Left renal cortex interstitium (tissue), 4 donors: ENCODE measurements at regions not wholly inside any gene's neighbourhood (a gene's known extent, or its start where the extent isn't known, plus 50 kb on each side); places are given as distances from the start of the nearest gene placed in this dataset.
"Not testable (repeated sequence)": the region's sequence is repeated elsewhere in the genome, so short reads cannot be mapped to it uniquely, and the experiment has no call there.

Experiments used
- DNase-seq, 4 donors: peaks; one replicate each; pipeline ENCODE4 v3.0.0-alpha.2; 2013; ENCODE audit warnings: low read depth in 4 of 4, low spot score in 2 of 4, missing footprints in 1 of 4

DNA sequence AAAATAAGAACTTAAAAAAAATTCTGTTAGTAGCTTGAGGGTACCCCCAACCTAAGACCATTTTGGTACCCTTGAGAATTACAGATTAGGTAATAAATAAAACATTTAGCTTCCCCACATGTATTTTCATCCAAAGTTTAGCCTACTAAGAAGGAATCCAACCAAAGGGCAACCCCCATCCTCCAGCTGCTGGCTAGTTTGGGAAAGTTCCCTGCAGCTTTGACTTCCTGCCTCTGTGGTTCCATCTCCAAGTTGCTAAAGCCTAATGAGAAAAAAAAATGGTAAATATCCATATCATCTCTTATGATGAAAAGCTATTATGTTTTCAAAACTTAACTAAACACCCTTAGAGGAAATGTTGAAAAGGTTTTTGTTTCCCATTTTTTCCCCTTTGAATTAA, 547.2 kb downstream of the ANKRD7 start:
- DNase-seq = no peak

DNA sequence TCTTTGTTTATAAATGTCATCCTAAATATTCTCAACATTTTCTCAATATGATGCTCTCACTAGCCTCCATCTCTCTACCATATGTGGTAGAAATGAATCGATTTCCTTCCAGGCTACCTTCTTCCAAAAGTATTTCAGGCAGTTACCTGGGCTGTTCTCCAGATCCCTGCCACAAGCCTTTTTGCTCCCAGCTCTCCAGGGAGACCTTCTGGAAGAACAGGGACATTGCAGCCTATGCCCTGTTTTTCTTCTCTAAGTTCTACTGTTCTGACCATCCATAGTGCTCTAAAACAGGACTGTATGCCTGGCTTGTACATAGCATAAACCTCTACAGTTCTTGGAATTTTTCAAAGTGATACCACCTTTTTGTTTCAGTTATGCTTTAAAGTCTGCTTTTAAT, 552.8 kb downstream of the ANKRD7 start:
- no peak for DNase-seq

DNA sequence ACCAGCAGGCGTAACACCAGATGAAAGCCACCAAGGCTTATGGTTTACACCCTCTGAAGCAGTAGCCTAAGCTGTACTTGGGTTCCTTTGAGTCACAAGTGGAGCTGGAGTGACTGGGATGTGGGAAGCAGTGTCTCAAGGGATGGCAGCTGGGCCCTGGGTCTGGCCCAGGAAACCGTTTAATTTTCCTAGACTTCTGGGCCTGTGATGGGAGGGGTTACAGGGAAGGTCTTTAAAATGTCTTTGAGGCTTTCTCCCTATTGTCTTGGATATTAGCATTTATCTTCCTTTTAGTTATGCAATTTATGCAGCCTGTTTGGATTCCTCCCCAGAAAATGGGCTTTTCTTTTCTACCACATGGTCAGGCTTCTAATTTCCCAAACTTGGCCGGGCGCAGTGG, 568.2 kb downstream of the ANKRD7 start:
- DNase-seq = no peak

DNA sequence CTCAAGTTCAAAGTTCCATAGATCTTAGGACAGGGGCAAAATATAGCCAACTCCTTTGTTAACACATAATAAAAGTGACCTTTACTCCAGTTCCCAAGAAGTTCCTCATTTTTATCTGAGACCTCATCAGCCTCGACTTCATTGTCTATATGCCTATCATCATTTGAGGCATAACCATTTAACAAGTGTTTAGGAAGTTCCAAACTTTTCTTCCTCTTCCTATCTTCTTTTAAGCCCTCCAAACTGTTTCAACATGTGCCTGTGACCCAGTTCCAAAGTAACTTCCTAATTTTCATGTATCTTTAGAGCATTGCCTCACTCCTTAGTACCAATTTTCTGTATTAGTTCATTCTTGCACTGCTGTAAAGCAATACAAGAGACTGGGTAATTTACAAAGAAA, 569.1 kb downstream of the ANKRD7 start:
- no peak for DNase-seq

DNA sequence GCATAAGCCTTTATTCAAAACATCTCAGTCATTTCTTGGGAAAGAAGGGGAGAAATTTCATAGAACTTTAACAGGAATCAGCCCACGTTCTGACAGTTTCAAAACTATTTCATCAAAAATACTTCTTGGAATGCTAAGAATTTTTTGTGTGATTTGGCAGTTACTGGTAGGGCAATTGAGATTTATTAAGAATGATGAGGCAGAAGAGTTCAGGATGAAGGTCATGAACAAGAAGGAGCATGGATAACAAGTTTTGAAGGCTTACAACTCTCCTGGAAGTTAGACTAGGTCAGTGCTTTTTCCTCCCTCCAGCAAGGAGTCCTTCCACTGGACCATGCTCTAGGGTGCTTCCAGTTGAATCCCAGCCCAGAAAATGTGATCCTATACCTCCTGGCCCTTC, 569.9 kb downstream of the ANKRD7 start:
- no peak for DNase-seq

DNA sequence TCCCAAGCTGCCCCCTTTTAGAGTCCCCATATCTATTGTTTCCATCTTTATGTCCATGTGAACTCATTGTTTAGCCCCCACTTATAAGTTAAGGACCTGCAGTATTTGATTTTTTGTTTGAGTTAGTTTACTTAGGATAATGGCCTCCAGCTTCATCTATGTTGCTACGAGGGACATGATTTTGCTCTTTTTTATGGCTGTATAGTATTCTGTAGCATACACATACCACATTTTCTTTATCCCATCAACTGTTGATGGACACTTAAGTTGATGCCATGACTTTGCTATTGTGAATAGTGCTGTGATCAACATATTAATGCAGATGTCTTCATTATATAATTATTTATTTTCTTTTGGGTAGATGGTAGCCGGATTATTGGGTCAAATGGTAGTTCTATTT, 576.9 kb downstream of the ANKRD7 start:
- no peak for DNase-seq

DNA sequence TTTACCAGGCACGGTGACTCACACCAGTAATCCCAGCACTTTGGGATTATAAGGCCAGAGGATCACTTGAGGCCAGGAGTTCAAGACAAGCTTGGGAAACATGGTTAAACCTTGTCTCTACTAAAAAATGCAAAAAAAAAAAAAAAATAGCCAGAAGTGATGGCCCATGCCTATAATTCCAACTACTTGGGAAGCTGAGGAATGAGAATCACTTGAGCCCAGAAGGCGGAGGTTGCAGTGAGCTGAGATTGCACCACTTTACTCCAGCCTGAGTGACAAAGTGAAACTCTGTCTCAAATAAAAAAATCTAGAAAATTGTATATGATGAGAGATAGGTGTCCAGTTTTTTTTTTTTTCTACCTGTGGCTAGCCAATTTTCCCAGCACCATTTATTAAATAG, 578.2 kb downstream of the ANKRD7 start:
- DNase-seq = no peak

DNA sequence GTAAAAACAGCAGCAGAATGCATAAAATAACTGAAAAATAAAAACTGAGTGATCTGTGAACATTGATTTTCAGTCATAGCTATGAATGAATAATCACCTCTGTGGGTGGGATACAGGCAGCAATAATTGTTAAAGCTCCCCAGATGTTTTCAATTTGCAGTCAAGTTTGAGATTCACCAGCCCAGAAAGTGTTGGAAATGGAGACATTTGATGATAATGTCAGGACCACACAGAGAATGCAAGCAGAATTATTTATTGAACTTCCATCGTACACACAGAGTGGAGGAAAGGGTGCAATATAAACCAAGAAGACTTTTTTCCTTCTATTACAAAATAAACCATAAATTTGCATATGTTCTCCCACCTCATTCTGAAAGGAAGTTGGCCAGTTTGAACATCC, 601.7 kb downstream of the ANKRD7 start:
- no peak for DNase-seq

DNA sequence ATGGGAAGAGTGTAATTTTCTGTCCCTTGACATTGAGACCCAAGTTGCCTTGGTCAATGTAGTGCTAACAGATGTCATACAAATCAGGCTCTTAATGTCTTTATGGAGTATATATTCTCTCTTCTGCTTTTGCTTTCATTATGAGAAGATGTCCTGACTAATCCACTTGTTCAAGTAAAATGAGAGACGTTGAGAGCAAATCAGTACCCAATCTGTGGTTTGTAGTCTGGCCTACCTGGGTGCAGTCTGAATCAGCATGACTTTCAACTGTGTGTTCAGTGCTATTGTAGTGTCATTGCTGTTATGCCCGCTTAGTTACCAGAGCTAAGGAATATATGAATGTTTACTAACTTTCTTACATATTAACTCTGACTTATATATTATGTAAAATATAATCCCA, 612.4 kb downstream of the ANKRD7 start:
- DNase-seq = no peak

DNA sequence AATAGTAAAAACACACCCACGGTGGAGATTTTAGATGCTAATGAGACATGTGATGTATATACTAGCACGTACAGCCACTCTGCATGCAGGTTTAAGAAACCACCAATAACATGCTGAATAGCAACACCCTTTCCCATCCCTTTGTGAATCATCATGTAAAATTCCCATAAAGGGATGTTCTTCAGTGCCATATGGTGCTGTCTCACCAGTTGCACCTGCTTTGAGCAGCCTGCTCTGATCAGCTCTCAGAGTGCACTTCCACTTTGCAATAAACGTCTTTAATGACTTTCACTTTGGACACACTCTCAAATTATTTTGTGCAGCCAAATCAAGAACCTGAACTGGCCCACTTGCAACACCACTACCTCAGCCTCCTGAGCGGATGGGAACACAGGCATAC, 615.0 kb downstream of the ANKRD7 start:
- DNase-seq = no peak

DNA sequence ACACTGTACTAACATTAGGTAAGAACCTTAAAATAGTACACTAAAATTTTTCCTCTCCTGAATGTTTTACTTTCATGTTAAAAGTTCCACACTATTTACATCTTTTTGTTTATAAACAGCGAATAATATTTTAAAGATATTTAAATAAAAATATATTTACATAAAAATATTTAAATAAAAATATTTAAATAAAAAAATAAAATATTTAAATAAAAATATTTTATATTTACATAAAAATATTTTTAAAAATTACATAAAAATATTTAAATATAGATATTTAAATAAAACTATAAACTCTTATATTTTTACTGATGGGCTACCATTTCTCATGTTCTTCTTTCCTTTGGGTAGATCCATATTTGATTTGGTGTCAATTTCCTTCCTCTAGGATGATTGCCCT, 619.0 kb downstream of the ANKRD7 start:
- no peak for DNase-seq

DNA sequence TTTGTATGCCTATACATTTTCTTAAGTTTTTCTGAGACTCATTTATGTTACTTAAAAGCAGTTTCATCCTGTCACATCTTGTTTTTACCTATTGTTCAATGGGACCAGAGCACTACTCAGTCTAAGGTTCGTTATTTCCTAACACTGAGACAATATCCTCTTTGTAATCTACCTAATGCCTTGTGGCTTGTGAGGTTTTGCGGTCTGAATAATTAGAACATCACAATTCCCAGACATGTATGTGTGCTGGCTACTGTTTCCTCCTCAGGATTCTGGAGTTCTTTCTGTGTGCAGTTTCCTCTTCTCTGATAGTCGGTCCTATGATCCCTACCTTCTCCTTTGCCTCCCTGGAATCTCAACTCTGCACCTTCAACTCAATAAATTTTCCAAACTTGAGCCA, 620.2 kb downstream of the ANKRD7 start:
- DNase-seq = no peak

DNA sequence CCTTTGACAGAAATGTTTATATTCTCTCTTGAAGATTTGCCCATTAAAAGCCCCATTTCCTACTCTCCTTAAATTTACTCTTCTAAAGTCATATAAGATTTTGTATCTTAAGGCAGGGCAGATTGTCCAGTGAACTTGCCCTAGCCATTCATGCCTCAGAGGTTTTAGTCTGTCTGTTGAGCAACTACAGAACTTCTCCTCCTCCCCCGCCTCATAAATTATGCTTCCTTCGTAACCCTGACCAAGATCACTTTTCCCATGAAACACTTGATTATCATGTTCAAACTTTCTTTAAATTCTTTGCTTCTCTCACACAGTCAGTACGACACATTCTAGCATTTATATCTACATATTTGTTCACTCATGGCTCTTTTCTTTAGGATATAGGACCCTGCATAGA, 621.3 kb downstream of the ANKRD7 start:
- DNase-seq = no peak

DNA sequence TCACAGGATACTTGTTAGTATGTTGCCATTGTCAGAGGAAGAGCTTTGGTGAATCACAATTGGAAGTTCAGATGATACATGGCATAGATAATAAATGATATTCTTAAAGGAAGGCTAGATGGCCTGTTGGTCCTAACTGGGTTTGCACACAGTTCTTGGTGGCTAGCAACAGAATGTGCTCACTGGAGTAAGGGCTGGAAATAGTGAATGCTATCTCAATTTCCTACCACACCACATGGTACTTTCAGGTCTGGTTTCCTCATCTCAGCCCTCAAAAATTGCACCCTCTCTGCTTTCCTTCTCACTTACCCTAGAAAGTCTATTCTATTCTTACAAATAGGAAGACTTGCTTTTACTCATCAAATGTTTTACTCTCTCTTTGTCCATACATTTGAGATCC, 622.5 kb downstream of the ANKRD7 start:
- DNase-seq = no peak

DNA sequence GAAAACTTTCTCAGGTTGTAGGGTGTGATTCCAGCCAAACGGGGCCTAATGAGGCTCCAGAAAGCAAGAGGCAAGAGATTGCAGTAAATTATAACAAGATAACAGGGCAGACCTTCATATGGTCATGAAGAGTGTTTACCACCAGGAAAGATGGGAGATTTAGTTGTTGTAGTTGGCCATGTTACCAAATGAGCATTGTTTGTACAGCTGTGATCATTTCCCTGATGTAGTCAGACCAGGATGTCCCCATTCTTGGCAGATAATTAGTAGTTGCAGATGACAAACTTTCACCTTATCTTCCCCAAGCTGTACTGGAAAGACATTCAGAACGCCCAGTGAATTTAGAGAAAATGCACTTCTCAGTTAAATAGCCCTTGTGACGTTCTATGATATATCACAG, 630.8 kb downstream of the ANKRD7 start:
- no peak for DNase-seq

DNA sequence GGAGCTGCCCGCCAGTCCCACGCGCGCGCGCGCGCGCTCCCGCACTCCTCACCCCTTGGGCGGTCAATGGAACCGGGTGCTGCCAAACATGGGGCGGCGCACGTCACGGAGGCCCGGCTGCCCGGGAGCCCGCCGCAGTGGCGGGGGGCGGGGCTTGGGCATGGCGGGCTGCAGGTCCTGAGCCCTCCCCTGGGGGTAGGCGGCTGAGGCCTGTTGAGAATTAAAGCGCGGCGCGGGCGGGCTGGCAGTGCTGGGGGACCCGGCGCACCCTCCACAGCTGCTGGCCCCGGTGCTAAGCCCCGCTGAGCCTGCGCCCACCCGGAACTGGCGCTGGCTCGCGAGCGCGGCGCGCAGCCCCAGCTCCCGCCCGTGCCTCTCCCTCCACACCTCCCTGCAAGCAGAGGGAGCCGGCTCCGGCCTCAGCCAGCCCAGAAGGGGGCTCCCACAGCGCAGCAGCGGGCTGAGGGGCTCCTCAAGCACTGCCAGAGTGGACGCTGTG, 634.2 kb downstream of the ANKRD7 start:
- DNase-seq = no peak

DNA sequence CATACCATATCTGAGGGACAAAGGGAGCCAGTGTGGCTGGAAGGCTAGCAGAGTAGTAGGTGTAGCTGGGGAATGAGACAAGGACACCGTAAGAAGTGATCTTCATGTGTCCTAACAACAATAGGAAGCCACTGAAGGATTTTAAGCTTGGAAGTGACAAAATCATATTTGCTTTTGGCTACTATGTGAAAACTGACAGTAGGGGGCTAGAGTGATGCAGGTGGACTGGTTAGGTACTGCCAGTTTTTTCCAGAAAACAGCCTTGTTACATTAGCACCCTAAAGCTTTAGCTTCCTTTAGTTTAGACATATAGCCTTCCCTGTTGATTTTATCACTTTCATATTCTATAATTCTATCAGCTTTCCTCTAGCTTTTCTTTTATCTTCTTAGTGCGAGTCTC, 637.1 kb downstream of the ANKRD7 start:
- no peak for DNase-seq

DNA sequence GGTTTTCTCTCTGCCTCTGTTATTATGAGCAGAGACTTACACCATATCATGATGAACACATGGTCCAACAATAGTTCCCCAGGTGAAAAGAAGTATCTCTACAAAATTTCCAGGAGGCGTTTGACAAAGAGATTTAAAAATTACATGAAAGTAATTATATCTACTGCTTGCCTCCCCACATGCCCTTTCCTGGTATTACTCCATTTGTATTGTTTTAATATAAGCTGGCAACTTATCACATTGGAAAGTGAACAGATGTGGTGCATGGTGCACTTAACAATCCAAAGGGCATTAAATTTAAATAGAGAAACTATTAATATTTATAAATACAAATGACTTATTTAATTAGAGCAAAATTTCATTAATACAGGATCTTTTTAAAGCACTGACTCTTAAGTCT, 638.2 kb downstream of the ANKRD7 start:
- DNase-seq = no peak

DNA sequence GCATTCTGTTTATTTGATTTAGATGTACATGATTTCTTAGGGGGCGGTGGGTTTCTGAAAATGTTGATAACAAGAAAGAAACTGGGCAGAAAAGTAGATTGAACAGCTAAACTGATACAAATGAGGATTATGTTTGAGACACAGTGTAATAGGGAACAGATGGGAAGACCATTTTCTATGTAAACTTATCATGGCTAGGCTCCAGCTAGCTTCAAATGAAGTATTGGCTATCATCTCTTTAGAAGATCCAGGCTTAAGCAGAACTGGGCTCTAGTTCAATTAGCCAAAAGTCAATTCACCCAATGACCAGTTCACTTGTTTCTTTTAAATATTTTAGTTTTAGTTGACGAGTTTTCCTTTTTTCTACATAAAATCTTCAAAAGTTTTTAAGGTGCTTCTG, 639.5 kb downstream of the ANKRD7 start:
- DNase-seq = no peak

DNA sequence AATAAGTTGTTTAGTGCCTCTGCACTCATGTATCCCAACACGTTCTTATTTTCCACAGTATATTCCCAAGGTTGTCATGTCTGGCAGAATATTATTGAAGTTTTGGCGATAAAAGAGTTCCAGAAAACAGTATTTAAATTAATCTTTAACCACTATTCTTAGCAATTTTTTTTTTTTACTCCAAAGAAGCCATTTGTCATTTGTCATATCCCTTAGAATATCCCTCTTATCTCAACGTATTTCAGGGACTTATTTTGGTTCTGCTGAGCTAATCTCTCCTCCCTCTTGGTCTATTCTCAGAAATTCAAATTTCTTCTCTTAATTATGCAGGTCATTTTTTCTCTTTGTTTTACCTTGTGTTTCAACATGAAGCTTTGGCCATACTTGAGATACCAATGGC, 643.4 kb downstream of the ANKRD7 start:
- DNase-seq = no peak

DNA sequence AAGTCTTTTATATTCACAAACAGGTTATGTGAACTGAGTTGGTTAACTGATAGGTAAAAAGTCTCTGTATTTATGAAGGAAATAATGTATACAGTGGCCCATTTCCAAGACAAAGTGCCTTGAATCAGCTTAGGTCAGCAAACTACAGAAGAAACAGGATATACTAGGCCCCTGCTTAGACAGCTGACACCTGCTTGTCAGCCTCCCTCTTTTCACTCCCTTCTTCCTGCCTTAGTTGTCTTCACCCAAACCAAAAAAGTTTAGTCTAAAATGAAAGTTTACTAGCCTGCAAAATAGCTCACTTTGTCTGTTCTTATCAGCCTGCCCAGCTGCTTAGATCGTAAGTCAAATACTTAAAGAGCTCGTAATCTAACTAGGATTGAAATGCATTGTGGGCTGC, 644.6 kb downstream of the ANKRD7 start:
- DNase-seq = not testable (repeated sequence)

DNA sequence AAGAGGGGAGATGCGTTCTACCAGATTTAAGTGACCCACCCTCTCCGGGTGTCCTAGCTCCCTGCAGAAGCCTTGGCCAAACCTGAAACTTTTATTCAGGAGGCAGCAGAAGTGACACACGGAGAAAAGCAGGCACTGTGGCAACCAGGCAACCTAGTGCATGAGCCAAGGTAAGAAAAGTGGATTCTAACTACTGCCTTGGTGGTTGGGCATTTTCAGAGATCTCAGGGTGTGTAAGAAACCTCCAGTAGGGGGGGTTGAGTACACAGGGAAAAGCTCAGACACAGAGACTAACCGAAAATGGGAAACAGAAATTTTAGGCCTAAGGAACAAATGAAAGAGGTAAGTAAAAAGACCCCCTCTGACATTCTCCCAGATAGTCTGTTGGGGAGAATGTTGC, 645.7 kb downstream of the ANKRD7 start:
- DNase-seq = no peak

DNA sequence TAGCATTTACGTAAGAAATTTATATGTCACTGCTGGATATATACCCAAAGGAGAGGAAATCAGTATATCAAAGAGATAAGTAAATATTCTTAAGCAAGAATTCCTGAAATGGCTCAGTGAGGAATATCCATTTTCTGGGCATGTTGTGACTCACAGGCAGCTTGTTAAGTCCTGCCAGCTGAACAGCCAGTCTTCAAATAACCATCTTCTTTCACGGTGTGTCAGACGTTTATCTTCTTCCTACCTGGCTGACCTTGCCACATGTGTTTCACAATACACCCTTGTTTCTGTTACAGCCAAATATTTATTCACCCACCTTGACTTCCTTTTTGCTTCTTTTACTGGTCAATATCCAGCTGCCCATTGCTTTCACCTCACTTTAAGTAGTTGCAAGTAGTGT, 648.1 kb downstream of the ANKRD7 start:
- no peak for DNase-seq

DNA sequence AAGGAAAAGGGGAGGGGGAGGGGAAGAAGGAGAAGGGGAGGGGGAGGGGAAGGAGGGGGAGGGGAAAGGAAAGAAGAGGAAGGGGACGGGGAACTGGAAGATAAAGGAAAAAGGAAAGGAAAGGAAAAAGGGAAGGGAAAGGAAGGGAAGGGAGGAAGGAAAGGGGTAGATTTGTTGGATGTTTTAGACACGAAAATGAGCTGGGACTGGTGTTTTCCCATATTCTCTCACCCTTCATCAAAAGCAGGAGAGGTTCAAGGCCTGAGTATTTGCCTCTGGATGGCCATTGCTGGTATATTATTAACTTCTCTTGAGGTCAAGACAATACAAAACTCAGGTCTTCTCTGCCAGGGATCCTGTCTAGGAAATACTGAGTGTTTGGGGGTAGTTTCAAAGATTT, 652.7 kb downstream of the ANKRD7 start:
- DNase-seq = no peak
